Mucosa of descending colon (tissue), 3 donors: ENCODE measurements at regions not wholly inside any gene's neighbourhood (a gene's known extent, or its start where the extent isn't known, plus 50 kb on each side); places are given as distances from the start of the nearest gene placed in this dataset.

ENCODE experiments used
- ATAC-seq: fragments of 200-7000 bp; cut with Tn5 transposase; one replicate; pipeline ENCODE4 v1.9.1; 2020; ENCODE audit warnings: mild to moderate bottlenecking, moderate library complexity
- DNase-seq, 3 donors: peaks; one replicate each; pipeline ENCODE4 v3.0.0-alpha.2; 2020
- H3K36me3 ChIP-seq: fragments of 200-600 bp; one replicate; pipeline ENCODE4 v1.8.0; 2021; ENCODE audit warnings: low read depth, mild to moderate bottlenecking
- H3K4me1 ChIP-seq: fragments of 200-600 bp; one replicate; pipeline ENCODE4 v1.8.0; 2021; ENCODE audit warnings: low read depth, mild to moderate bottlenecking
- H3K4me3 ChIP-seq: fragments of 200-600 bp; one replicate; pipeline ENCODE4 v1.8.0; 2021; ENCODE audit warnings: mild to moderate bottlenecking
- H3K9me3 ChIP-seq: fragments of 200-600 bp; one replicate; pipeline ENCODE4 v1.8.0; 2021; ENCODE audit warnings: mild to moderate bottlenecking
- intact Hi-C, 2 donors: fragments of 100-400 bp; cut with DNase I in 1 of 2; cut with micrococcal nuclease in 1 of 2; formaldehyde crosslinking; loops; one replicate each; pipeline versions ENCODE4 v1.11.0 to v1.11.1; 2022; cut with DNase I, micrococcal nuclease
- TF ChIP-seq, protein P1 (sequence below): fragments of 200-600 bp; IDR thresholded peaks from one replicate; pipeline ENCODE4 v1.8.0; 2022; ENCODE audit warnings: antibody characterized with exemption, mild to moderate bottlenecking
- donor health status: DM: no; HTN: no; CAD: no; lungs with moderate emphysema.
- donor health status: DM: no; HTN: no; CAD: no.
- donor health status: DM: no; HTN: yes; CAD: no.

DNA sequence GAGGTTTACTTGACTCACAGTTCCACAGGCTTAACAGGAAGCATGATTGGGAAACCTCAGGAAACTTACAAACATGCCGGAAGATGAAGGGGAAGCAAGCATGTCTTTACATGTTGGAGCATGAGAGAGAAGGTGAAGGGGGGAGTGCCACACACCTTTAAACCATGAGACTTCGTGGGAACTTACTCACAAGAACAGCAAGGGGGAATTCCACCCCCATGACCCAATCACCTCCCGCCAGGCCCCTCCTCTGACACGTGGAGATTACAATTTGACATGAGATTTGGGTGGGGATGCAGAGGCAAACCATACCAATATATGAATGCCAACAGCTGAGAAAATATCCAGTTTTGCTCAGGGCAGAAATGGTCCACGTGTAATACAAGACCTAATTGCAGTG lies 518.6 kb downstream of the VRK1 start:
- Histone ChIP-seq H3K4me1 (no peaks in the 10 kb centered on the region), H3K4me3 (no peak overlapping the region), H3K9me3 (peaks cover 3% of the 10 kb centered on the region), H3K36me3 (no peaks in the 10 kb centered on the region)
- DNase-seq (no peak), ATAC-seq (no peak)
- intact Hi-C loops, result no loop called here
- TF ChIP-seq, protein P1, sequence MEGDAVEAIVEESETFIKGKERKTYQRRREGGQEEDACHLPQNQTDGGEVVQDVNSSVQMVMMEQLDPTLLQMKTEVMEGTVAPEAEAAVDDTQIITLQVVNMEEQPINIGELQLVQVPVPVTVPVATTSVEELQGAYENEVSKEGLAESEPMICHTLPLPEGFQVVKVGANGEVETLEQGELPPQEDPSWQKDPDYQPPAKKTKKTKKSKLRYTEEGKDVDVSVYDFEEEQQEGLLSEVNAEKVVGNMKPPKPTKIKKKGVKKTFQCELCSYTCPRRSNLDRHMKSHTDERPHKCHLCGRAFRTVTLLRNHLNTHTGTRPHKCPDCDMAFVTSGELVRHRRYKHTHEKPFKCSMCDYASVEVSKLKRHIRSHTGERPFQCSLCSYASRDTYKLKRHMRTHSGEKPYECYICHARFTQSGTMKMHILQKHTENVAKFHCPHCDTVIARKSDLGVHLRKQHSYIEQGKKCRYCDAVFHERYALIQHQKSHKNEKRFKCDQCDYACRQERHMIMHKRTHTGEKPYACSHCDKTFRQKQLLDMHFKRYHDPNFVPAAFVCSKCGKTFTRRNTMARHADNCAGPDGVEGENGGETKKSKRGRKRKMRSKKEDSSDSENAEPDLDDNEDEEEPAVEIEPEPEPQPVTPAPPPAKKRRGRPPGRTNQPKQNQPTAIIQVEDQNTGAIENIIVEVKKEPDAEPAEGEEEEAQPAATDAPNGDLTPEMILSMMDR, result no peak

- ATAC-seq, result no peak
- H3K9me3 ChIP-seq, result peaks cover 3% of the 10 kb centered on the region
- TF ChIP-seq, protein P1, result no peak
- H3K36me3 ChIP-seq, result no peaks in the 10 kb centered on the region
- H3K4me3 ChIP-seq, result no peak overlapping the region
- intact Hi-C loops, result no loop called here
- H3K4me1 ChIP-seq, result no peaks in the 10 kb centered on the region
- DNase-seq, result no peak
Measured at GRCh38 chr14:97318380-97318779, 521.2 kb downstream of the VRK1 start.

GRCh38 chr14:97319691-97320090 lies 522.5 kb downstream of the VRK1 start:
- Histone ChIP-seq H3K9me3 (no peaks in the 10 kb centered on the region), H3K4me3 (no peak overlapping the region), H3K36me3 (no peaks in the 10 kb centered on the region), H3K4me1 (no peaks in the 10 kb centered on the region)
- DNase-seq (no peak), ATAC-seq (no peak)
- intact Hi-C loops, result no loop called here
- TF ChIP-seq, protein P1, result no peak

GRCh38 chr14:97328743-97329142 lies 531.6 kb downstream of the VRK1 start:
- no peaks in the 10 kb centered on the region for H3K9me3 ChIP-seq
- DNase-seq (no peak), ATAC-seq (no peak)
- no peak overlapping the region for H3K4me3 ChIP-seq
- no peaks in the 10 kb centered on the region for H3K4me1 ChIP-seq
- no peaks in the 10 kb centered on the region for H3K36me3 ChIP-seq
- TF ChIP-seq, protein P1, result no peak
- intact Hi-C loops, result no loop called here

DNA sequence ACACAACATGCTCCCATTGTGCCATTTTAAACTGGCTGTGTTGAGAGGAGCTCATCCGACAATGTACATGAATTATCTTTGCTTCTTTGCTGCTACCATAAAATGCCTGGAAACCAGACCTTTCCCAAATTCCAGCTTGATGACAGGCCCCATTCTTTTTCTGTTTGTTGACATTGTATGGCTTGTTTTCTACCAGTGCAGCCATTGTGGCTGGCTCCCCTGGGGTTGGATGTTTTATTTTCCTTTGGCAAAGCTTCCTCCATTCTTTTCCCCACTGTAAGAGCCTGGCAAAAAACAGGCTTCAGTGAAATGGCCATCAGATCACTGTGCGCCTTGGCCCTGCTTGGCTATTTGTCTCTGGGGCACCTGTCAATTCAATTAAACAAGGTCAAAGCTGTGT lies 532.5 kb downstream of the VRK1 start:
- no peak for DNase-seq
- H3K36me3 ChIP-seq, result no peaks in the 10 kb centered on the region
- no peak overlapping the region for H3K4me3 ChIP-seq
- no peaks in the 10 kb centered on the region for H3K9me3 ChIP-seq
- TF ChIP-seq, protein P1, result no peak
- no peak for ATAC-seq
- no peaks in the 10 kb centered on the region for H3K4me1 ChIP-seq
- intact Hi-C loops, result no loop called here

DNA sequence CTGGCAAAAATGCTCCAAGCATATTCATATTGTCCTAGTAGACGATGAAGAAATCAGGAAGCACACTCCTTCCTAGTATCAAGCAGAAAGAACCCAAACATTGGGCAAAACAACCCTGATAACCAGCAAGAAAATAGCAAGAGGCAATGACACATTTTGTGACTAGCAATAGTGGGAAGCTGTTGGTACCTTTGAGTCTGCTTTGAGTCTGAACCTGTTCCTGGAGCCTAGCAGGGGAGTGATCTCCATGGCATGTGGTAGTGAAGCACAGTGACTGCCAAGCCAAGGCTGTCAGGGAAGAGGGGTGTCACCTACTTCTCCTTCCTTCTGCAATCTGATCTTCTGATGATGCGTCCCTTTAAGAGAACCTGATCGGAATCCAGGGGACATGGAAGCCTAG lies 533.9 kb downstream of the VRK1 start:
- ATAC-seq (no peak), DNase-seq (no peak)
- intact Hi-C loops, result no loop called here
- Histone ChIP-seq H3K9me3 (no peaks in the 10 kb centered on the region), H3K4me1 (no peaks in the 10 kb centered on the region), H3K4me3 (no peak overlapping the region), H3K36me3 (no peaks in the 10 kb centered on the region)
- TF ChIP-seq, protein P1, result no peak
